ENCODE measurements at regions not wholly inside any gene's neighbourhood (a gene's known extent, or its start where the extent isn't known, plus 50 kb on each side); places are given as distances from the start of the nearest gene placed in this dataset.

DNA sequence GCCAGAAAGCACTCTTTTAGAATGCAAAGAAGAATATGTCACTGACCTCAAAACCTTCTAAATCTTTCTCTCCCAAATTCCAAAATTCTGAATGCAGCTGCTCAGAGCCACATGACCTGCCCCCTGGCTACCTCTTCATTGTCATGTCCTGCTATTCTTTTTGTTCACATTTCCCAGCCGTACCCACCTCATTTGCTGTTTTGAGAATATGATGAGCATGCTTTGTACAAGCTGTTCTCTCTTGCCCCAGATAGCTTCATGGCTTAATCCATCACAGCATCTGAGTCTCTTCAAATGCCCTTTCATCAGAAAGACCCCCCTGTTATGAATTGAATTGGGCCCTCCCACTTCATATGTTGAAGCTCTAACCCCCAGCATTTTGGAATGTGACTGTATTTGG lies 214.3 kb downstream of the KCNS3 start:
- DNase-seq (ENCODE audit: low read depth in 2 of 2): no peak

DNA sequence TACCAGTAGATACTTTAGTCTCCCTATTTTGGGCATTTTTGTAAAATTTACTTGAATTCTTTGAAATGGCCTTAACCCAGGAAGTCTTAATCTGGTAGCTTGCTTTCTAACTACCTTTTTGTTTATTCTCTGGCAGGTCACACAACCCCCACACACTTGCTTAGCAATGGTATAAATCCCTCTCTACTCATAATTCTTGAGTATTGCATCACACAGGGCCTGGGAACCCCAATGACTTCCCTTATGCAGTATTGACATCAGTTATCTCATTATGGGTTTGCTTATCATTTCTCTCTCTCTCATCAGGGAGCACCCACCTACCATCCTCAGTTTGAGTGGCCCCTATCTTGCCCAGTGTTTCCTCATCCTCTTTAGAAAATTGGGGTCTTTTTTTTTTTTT lies 207.1 kb downstream of the KCNS3 start:
- DNase-seq (ENCODE audit: low read depth in 2 of 2): no peak

DNA sequence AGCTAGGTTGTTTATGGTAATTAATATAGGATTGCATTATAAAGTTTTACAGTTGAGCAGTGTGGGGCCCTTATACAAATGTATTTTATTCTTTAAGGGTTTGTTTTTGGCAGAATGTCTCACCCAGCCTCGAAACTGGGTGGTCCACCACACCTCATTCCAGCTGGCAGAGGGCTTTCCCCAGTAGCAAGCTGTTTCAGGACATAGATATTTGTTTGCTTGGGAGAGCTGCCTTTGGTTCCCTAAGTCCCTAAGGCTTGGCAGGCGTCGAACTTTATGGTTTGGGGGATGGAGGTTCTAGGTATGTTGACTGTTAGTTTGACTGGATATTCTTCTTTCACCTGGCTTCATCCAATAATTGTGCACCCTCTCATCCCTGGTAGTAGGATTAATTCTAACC lies 205.9 kb downstream of the KCNS3 start:
- DNase-seq (ENCODE audit: low read depth in 2 of 2): no peak

DNA sequence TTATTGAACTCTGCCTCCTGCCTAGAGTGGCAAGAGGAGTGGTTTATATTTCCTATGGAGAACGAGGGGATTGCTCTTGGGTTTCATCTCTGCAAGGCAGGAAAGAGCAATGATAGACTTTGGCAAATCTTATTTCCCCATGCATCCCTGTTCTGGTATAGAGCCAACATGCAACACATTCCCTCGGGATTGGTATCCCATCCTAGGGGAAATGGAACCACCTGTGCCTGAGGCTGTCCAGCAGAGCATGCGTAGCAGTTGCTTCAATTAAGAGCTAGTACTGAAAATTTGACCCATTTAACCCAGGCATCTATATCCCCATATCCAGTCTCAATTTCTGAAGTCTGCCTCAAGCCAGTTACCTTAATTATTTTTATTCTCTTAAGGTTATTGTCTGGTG lies 205.3 kb downstream of the KCNS3 start:
- DNase-seq (ENCODE audit: low read depth in 2 of 2): no peak

DNA sequence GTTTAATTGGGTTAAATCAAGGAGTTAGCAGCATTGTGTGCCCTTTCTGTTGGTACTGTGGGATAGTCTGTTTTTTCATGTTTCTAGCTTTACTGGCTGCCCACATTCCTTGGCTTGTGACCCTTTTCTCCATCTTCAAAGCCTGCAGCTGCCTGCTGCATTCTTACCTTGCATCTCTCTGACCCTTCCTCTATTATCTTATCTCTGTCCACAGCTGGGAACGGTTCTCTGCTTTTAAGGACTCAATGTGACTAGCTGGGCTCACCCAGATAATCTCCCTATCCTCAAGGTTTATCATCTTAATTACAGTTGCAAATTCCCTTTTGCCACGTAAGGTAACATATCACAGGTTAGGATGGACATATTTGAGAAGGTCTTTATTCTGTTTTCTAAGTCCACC lies 199.7 kb downstream of the KCNS3 start:
- no peak for DNase-seq (ENCODE audit: low read depth in 2 of 2)

DNA sequence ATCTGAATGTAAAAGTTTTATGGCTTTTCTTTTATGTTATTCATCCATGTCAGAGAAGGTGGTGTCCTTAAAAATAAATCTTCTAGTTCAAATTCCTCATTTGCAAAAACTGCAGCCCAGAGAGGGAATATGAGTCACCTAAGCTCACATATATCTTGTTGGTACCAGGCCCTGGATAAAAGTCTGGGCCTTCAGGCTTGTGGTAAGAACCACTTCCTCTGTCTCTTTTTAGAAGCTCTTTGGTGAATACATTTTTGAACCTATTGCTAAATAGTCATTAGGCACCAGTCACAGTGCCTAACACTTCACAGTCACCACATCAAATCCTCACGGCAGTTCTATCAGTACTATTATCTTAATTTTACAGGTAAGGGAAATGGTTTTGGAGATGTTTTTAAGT lies 199.2 kb downstream of the KCNS3 start:
- no peak for DNase-seq (ENCODE audit: low read depth in 2 of 2)

DNA sequence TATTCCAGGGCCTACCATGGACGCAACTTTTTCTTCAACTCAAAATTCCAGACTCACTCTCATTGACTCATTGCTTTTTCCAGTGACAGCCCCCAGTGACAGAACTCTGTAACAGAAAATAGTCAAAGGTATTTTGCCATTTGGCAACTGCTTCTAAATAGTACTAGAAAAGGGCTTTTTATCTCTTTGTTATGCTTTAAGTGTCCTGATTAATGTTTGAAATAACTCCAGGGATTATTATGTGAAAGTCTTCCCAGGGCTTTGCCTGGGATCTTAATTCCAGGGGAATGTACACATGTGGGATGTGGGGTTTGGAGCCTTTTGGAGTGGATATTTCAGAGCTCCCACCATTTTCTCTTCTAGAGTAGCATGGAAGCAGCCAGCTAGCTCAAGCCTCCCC lies 198.8 kb downstream of the KCNS3 start:
- no peak for DNase-seq (ENCODE audit: low read depth in 2 of 2)

DNA sequence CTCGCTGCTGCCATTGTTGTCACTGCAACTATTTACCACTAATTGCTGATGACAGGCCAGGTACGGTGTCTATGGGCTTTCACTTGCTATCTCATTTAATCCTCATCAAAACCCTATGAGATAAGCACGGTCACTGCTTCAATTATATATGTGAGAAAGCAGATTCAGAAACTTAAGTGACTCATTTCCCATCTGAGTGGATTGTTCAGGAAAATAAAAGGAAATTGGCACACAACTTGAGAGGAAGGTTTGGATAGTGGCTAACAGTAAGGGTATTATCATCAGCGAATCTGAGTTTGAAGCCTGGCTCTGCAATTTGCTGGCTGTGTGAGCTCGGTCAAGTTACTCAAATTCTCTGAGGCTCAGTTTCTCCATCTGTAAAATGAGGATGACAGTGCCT lies 196.0 kb downstream of the KCNS3 start:
- DNase-seq (ENCODE audit: low read depth in 2 of 2): peak in 1 of 2 donors; percentile 16

DNA sequence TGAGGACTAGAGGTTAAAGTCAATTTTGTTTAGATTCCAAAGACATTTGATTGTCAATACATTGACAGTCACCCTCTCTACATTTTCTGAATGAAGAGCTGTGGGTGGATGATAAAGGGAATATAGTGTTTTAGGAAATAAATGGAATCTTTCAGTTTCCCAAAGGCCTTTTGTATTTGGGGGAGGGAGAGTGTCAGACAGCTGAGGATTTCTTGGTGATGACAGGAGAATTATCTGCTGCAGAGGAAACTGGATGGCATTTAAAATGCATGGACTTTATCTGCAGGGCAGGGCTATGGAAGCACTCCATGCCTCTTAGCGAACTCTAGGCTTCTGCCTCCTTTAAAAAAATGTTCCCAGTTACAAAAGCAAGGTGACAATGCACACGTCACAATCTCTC lies 195.1 kb downstream of the KCNS3 start:
- no peak for DNase-seq (ENCODE audit: low read depth in 2 of 2)

DNA sequence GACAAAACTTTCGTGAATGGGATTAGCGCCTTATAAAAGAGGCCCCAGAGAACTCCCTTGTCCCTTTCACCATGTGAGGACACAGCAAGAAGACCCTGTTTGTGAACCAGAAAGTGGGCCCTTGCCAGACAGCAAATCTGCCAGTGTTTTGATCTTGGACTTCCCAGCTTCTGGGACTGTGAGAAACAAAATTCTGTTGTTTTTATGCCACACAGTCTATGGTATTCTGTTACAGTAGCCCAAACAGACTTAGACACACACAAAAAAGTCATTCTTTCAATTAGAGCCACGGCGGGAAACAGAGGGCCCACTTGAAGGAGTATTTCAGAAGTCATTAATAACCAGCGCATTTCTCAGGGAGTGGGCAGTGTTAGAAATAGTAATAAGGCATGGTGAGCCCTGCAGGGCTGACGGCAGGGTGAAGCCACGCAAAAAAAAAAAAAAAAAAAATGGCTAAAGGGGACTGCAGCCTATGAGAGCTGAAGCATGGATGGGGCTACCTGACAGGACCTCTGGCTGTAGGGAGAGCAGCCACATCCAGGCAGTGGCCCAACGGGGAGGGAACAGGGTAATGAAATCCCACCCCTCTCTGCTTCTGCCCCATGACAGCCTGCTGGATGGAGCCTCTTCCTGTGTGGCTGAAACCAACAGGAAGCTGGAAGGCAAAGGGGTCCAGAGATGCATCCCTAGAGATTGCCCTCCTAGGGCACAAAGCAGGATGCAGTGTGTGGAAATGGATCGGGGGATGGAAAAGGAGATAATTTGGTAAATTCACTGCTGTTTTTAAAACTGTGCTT lies 189.3 kb downstream of the KCNS3 start:
- no peak for DNase-seq (ENCODE audit: low read depth in 2 of 2)

DNA sequence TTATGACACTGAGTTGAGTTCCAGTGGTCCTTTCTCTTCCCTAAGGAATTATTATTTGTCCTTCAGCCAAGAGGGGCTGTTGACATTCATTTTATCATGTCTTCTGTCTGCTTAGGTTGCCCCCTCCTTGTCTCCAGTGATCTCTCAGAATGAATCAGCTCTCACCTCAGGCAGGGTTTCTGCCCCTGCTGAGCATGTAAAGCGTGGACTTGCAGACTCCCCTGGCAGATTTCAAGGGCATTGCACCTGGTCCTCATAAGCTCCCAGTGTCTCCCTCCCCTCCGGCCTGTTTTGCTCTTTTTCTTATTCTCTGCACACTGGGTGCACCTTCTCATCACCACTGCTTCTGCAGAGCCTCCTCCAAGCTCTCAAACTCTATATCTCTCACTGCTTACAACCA lies 188.4 kb downstream of the KCNS3 start:
- DNase-seq (ENCODE audit: low read depth in 2 of 2): no peak

DNA sequence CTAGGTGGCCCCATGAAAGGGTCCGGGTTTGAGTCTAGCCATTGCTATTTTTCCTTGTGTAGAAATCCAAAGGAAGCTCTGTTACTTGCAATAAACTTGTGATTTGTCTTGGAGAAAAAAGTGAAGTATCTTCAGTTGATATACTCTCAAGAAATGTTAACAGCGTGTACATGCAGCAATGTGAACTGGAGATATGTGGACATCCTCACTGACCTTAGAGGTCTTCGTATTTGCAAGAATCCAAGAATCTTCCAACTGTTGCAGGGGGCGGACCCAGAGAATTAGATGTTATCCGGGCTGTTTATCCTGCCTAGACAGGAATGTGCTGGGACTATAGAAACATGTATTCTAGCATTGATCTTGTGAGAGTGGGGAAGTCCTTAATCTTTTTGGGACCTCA lies 187.6 kb downstream of the KCNS3 start:
- DNase-seq (ENCODE audit: low read depth in 2 of 2): no peak

DNA sequence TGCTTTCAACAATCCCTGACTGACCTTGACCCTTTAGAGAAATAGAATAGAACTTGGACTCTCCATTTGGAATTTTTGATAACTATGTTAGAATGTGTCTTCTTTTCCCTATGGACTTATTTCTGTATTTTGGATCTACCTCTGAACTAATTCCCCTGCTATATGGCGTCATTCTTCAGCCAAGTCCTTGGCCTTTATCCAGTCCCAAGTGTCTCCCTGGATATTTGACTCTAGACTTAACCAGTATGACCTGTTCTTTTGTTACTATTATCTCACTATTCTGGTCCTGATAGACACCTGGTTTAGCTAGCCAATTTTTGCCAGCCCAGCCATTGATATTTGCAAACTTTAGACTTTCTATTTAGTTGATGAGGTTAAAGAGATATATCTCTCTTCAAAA lies 186.8 kb downstream of the KCNS3 start:
- no peak for DNase-seq (ENCODE audit: low read depth in 2 of 2)

DNA sequence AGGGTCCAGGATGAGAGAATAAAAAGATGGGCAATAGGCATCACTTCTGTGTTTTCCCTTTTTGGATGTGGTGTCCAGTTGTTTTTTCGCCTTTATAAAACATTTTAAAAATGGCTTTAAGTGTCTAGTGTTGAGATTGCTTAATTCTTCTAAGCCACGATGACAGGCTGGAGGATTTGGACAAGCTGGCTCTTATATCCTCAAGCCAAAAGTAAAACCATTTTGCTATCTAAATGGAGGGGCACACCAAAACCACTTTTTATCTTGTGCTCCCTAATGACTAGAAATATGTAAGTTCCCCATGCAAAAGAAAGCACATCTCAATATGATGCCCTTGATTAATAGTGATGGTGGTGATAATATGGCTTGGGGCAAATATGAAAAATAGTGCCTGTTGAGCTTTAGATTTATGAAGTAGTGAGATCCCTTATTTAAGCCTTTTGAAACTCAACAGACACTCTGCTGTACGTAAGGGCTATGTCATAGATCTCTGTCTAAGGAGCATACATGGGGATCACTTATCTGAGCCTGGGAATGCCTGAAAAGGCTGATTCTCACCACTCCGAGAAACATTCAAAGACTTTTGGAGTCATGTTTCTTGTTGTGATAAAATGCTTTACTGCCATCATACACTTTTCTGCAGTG lies 185.5 kb downstream of the KCNS3 start:
- no peak for DNase-seq (ENCODE audit: low read depth in 2 of 2)

DNA sequence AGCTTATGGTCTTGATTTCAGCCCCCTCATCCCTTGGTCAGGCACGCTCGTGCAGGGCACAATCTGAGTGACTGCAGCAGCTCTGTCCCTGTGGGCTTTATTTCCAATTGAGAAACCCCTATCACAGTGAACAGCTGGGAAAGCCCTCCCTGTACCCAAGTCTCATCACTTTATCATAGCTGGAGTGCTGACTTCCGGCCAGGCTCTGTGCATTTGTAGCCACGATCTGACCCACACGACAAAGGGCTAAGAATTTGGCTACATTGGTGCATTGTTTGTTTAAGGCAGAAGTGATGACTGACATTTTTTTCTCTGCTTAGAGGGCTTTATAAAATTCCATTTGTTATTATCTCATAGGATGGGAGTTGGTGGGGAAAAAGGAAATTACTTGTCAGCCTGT lies 184.4 kb downstream of the KCNS3 start:
- no peak for DNase-seq (ENCODE audit: low read depth in 2 of 2)

DNA sequence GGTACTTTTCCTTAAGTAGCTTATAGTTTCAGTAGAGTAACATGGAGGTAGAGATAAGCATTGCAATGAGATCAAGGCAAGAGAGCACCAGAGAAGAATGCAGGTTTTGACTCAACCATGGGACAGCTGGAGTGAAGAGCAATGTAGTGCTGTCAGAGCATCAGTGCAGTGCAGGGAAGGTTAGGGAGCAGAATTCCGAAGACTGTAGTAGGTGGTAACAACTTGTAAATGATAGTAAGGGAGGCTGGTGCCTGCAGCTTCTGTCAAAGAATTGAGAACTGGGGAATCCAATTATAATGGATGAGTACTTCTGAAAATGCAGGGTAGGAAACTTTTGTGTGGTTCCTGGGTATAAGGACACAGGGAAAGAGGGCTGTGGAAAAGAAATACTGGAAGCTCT lies 183.2 kb downstream of the KCNS3 start:
- no peak for DNase-seq (ENCODE audit: low read depth in 2 of 2)

DNA sequence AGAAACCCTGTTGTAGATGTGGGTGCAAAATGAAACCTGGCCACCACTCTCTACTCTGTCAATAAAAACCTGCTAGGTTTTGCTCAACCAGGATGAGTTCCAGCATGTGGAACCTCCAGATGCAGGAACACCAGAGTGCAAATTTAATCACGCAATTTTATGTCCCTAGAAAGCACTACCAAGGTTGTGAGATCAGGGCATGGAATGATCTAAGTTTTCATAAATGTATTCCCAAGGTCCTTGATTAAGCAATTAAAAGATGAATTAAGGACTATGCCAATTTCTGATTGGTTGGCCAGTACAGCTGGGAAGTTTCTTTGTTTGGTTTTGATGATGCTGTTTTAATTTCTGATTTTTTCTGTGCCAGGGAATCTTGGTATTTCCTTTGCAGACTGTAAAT lies 179.2 kb downstream of the KCNS3 start:
- no peak for DNase-seq (ENCODE audit: low read depth in 2 of 2)

DNA sequence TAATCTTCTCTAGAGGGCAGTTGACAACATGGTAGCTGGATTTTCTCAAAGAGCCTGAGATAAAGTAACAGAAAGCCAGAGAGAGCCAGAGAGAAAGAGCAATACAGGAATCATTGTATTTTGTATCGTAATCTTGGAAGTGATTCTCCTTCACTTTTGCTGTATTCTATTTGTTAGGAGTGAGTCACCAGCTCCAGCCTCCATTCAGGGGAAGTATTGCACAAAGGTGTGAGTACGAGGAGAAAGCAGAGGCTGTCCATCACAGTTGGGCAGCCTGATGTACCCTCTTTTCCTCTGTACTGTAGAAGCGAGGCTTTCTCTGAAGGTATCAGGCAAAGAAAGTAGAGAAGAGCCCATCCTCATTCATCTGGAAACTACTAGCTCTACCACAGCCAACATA lies 176.8 kb downstream of the KCNS3 start:
- no peak for DNase-seq (ENCODE audit: low read depth in 2 of 2)

DNA sequence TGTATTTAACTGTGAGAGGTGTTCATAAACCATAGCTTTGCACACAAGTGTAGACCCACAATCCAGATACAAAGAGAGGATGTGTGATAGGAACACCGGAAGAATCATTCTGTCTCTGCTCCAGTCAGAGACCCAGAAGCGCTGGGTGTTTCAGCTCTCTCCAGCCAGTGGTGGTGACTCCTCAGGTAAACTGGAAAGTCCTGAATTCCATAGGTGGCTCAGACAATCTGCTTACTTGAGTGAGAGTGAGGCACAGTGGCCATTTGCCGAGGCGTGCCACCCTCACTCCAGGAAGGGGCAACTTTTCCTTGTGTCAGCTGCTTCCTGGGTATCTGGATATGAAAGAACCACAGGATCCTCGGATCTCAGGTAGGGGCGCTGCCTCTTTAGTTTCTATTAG lies 171.5 kb downstream of the KCNS3 start:
- no peak for DNase-seq (ENCODE audit: low read depth in 2 of 2)

DNA sequence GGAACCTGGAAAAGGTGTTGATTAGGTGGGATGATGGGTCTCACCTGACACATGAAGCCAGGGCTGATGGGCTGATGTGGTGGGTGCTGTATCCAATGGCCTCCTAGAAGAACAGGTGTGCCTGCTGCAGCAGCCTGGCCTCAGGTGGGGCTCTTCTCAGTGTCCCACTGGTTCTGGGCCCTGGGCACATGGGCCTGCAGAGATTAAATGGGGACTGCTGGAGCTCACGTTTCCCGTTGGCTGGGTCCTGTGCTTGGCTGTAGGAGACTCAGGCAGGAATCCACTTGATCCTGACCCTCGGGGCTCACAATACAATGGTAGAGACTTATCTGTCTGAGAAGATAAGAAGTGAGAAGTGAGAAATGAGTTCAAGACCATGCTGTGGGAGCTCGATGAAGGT lies 170.9 kb downstream of the KCNS3 start:
- no peak for DNase-seq (ENCODE audit: low read depth in 2 of 2)

DNA sequence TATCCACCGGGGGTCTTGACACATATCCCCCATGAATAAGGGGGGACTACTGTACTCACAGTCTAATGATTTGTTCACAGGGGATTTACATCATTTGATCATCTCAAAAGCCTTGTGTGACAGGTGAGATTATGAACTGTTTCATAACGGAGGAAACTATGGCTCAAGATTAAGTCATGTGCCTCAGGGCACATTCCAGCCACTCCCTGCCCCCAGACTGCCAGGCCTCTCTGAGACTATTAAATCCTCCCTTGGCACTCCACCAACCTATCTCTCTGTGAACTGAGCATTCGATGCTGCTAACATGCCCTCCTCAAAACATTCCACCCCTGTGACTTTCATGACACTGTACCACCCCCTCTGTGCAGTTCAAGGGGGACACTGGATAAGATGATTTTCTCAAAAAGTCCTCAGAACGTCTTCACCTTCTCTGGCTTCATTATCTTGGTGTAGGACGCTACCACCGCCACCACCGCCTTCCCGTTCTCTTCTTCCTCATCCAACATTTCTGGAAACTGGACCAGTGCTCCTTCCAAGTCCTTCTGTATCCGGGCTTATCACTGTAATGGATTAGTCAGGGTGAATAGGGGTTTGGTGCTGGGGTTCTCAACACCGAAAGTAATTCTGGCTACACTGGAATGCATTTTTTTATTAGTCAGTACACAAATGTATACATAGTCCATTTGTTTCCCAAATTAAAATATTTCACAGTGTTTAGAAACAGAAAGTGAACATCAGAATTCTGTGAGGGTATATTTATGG lies 169.6 kb downstream of the KCNS3 start:
- DNase-seq (ENCODE audit: low read depth in 2 of 2): no peak

DNA sequence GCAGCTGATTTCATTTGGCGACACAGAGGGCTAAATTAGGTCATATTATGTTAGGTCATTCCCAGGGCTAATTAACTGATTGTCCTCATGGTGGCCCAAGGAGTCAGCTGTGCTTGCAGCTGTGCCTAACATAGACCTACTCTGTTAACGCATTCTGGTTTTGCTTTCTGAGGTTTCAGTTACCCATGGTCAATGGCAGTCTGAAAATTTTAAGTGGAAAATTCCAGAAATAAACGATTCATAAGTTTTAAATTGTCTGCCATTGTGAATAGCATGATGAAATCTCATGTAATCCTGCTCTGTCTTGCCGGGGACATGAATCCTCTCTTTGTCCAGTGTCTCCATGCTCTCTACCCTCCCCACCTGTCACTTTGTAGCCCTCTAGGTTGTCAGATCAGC lies 168.7 kb downstream of the KCNS3 start:
- no peak for DNase-seq (ENCODE audit: low read depth in 2 of 2)

Data from dermis microvascular lymphatic vessel endothelial cell (primary cell).